NCI-H1436 (cell line): ENCODE measurements at regions not wholly inside any gene's neighbourhood (a gene's known extent, or its start where the extent isn't known, plus 50 kb on each side); places are given as distances from the start of the nearest gene placed in this dataset.
"Not testable (repeated sequence)": the region's sequence is repeated elsewhere in the genome, so short reads cannot be mapped to it uniquely, and the experiment has no call there.

Experiments
- DNase-seq: peaks from one replicate; lab custom pipeline; 2025; lab: John Stamatoyannopoulos, UW

GRCh38 chrX:144197057-144197456 lies 313.2 kb downstream of the UBE2NL start:
- not testable (repeated sequence) for DNase-seq

GRCh38 chrX:144202726-144203125 lies 318.9 kb downstream of the UBE2NL start:
- not testable (repeated sequence) for DNase-seq

- DNase-seq: not testable (repeated sequence)
Measured at GRCh38 chrX:144208360-144209024, 324.6 kb downstream of the UBE2NL start.

GRCh38 chrX:144214651-144215050 lies 330.8 kb downstream of the UBE2NL start:
- DNase-seq: no peak

- DNase-seq: no peak
Measured at GRCh38 chrX:144219035-144219434, 335.2 kb downstream of the UBE2NL start.

- DNase-seq: not testable (repeated sequence)
Measured at GRCh38 chrX:144231116-144231785, 347.4 kb downstream of the UBE2NL start.

- DNase-seq: no peak
Measured at GRCh38 chrX:144253356-144253755, 369.5 kb downstream of the UBE2NL start.

DNA sequence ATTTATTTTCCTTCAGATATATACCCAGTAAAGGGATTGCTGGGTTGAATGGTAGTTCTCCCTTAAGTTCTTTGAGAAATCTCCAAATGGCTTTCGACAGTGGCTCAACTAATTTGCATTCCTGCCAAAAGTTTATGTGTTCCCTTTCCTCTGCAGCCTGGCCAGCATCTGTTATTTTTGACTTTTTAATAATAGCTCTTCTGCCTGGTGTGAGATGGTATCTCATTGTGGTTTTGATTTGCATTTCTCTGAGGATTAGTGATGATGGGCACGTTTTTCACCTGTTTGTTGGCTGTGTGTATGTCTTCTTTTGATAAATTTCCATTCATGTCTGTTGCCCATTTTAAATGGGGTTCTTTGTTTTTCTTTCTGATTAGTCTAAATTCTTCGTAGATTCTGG lies 375.2 kb downstream of the UBE2NL start:
- DNase-seq: no peak

DNA sequence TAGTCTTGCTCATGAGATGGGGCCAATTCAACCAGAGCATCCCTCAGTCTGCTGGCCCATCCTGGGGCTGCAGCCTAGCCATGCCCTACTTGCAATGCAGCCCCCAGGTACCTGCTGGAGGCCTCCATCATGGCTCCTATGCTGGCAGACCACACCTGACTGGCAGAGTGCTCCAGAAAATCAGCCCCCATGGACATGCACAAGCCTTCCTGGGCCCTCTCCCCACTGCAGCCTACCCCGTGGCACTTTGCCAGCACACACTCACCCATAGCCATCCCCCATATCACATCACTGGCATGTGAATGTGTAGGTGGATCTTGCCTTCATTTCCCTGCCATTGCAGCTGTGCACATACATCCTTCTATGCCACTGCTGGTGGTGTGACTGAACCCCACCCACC lies 381.8 kb downstream of the UBE2NL start:
- no peak for DNase-seq

- peak; percentile 81 for DNase-seq
Measured at GRCh38 chrX:144275367-144275766, 391.5 kb downstream of the UBE2NL start.

DNA sequence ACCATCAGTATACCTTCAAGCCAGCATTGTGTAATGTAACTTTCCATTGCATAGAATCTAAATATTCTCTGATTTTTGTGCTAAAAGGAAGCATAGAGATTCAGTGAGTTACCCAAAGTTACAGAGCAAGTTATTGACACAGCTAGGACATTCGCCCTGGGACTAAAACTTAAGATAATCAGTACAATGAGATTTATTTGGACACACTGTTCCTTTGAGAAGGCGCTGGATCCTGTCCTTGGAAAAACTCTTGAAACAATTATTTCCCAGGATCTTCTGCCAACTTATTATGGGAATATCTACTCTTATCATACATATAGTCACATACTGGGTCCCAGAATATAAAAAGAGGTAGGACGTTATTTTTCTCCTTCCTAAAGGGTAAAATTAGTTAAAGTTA lies 392.0 kb downstream of the UBE2NL start:
- no peak for DNase-seq

GRCh38 chrX:144293229-144293628 lies 409.4 kb downstream of the UBE2NL start:
- DNase-seq: no peak

GRCh38 chrX:144295921-144296320 lies 412.1 kb downstream of the UBE2NL start:
- DNase-seq: no peak

DNA sequence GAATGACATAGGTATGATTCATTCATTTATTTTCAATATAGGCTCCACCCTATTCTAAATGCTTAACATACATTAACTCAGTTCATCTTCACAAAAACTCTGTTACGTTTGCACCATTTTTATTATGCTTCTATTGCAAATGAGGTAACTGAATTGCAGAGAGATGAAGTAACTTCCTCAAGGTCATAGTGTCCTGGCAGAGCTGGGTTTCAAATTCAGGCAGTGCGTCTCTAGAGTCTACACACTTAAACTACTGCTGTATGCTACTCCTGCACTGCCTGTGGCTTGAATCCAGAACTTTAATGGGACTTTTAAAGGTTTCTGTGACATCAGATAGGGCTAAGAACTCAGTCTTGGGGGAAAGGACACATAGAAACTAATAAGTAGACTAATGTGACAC lies 413.4 kb downstream of the UBE2NL start:
- DNase-seq: no peak

DNA sequence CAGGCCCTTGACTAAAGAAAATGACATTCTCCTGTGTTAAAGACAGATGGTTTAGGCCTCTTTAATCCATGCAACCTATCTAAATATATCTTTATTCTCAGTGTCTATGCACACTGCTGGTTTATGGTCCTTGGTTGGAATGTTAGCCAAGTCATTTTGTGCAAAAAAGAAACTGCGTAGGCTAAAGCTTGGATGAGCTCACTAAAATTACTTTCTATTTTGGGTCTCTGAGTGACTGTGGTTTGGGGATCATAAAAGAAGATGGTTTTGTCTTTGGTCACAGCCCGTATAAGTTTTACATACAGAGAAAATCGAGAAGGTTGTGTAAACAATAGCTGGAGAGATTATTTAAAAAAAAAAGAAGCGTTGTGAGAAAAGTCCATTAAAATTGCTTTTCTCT lies 443.6 kb downstream of the UBE2NL start:
- DNase-seq: no peak

DNA sequence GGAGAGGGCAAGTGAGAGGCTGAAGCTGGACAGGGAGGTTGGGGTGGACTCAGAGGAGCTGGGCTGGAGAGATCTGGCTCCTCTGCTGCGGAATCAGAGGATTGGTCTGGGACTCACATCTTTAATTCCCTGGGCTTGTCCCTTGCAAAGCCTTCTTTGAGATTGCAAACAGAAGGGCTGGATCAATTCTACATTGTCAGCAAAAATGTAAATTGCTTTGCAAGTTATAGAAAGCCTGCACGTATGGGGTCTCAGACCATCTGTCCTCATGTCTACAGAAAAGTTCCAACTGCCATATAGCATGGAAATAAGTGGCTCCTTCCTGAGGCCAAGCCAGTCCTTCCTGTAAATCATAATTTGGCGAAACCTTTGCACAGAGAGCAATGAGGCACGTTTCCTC lies 449.6 kb downstream of the UBE2NL start:
- no peak for DNase-seq

- DNase-seq: no peak
Measured at GRCh38 chrX:144334577-144334976, 450.7 kb downstream of the UBE2NL start.

DNA sequence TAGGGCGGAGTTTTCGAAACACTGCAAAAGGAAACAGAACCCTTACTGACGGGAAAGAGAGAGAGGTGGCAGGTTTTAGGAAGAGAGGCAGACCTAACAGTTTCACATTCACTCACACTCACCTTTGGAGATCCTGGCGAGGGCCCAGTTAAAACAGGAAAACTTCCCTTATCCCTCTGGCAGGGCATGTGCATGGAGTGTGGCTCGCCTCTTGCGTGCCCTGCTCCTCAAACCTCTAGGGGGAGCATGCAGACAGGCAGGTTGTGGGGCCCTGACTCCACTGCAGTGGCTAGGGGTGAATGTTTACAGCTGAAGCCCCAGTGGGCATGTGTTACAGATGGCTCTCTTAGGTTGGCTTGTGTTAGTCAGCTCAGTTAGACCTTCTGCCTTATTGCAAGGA lies 451.5 kb downstream of the UBE2NL start:
- DNase-seq: no peak

DNA sequence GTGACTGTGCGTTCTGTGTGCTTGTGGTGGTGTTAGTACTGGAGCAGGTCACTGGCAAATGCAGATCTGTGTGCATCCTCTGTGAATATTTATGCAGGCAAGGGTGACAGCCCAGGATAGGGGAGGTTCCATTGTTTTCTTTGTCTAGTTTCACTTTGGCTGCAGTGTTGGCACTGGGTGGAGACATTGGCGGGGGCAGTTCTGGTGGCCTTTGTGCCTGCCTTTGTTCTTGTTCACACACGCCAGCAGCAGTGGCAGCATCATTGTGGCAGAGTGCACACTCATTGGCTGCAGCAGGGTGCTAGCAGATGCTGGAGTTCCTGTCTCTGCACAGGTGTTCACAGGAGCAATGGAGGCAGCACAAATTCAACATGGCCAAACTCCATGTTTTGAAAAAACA lies 495.3 kb downstream of the UBE2NL start:
- no peak for DNase-seq

DNA sequence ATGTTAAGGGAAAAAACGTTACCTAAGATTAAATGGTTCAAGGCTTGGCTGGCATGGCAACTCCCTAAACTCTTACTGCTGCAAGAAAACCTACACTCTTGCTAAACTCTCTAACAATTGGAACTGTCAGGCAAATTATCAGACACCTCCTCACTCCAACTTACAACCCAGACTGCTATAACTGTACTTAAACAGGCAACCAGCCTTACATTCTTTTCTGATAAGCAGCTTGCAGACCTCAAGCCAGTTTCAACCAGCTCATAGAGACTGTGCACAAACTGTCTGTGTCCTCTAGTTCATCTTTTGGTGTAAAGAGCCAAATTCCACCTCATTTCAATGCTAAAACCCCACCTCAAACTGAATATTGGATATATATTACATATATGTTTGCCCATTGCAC lies 504.9 kb downstream of the UBE2NL start:
- DNase-seq: no peak
